DMS53 (cell line): ENCODE measurements at regions not wholly inside any gene's neighbourhood (a gene's known extent, or its start where the extent isn't known, plus 50 kb on each side); places are given as distances from the start of the nearest gene placed in this dataset.

Experiments used
- DNase-seq: peaks from one replicate; lab custom pipeline; 2025; lab: John Stamatoyannopoulos, UW

- DNase-seq, result no peak
These were observed 62.7 kb upstream of the NT5C1B start for GRCh38 chr2:18651842-18652774.

- no peak for DNase-seq
These were observed 60.9 kb upstream of the NT5C1B start for GRCh38 chr2:18650221-18650620.

- DNase-seq, result no peak
These were observed 60.2 kb upstream of the NT5C1B start for GRCh38 chr2:18649502-18650135.

GRCh38 chr2:18648161-18648560 lies 58.8 kb upstream of the NT5C1B start:
- DNase-seq, result no peak

GRCh38 chr2:18647731-18648130 lies 58.4 kb upstream of the NT5C1B start:
- DNase-seq, result no peak

GRCh38 chr2:18645315-18645714 lies 55.9 kb upstream of the NT5C1B start:
- no peak for DNase-seq

GRCh38 chr2:18644115-18644462 lies 54.7 kb upstream of the NT5C1B start:
- DNase-seq, result no peak

GRCh38 chr2:18643326-18644114 lies 54.2 kb upstream of the NT5C1B start:
- no peak for DNase-seq

GRCh38 chr2:18641823-18642222 lies 52.5 kb upstream of the NT5C1B start:
- DNase-seq, result no peak

- no peak for DNase-seq
These were observed 50.5 kb upstream of the NT5C1B start for GRCh38 chr2:18639756-18640453.
